MCF 10A (cell line): ENCODE measurements at regions not wholly inside any gene's neighbourhood (a gene's known extent, or its start where the extent isn't known, plus 50 kb on each side); places are given as distances from the start of the nearest gene placed in this dataset.

Experiments
- BruUV-seq: library from RNA; stranded (reverse); fragments of 400-500 nt; replicated peaks from 2 replicates; lab custom pipeline; 2021; lab: Mats Ljungman, UMichigan
- CTCF ChIA-PET: fragments of 300-600 bp; sonication (Branson Sonifier 250); formaldehyde crosslinking; extraction: SDS; loops from one replicate; lab custom pipeline; 2021; ENCODE audit warnings: antibody characterized with exemption, inconsistent platforms; lab: Yijun Ruan, JAX
- POLR2A ChIA-PET: fragments of 300-600, 350-650 bp; sonication (Branson Sonifier 250); formaldehyde crosslinking; extraction: SDS; loops from one replicate; lab custom pipeline; 2020; ENCODE audit warnings: antibody characterized with exemption, inconsistent platforms; lab: Yijun Ruan, JAX
- DNase-seq: peaks from one replicate; pipeline ENCODE4 v3.0.0-alpha.2; 2018; ENCODE audit not compliant: unreplicated experiment
- H3K27ac Mint-ChIP-seq: one replicate; pipeline ENCODE4 v1.8.0; 2022; ENCODE audit warnings: mild to moderate bottlenecking, low read depth, mixed read lengths; ENCODE audit not compliant: unreplicated experiment
- H3K27me3 Mint-ChIP-seq: one replicate; pipeline ENCODE4 v1.8.0; 2022; ENCODE audit warnings: mixed read lengths; ENCODE audit not compliant: insufficient read depth, unreplicated experiment
- H3K36me3 Mint-ChIP-seq: one replicate; pipeline ENCODE4 v1.8.0; 2022; ENCODE audit warnings: mild to moderate bottlenecking, moderate library complexity, mixed read lengths; ENCODE audit not compliant: insufficient read depth, unreplicated experiment
- H3K4me1 Mint-ChIP-seq: one replicate; pipeline ENCODE4 v1.8.0; 2022; ENCODE audit warnings: mixed read lengths; ENCODE audit not compliant: insufficient read depth, unreplicated experiment
- H3K4me3 Mint-ChIP-seq: one replicate; pipeline ENCODE4 v1.8.0; 2022; ENCODE audit warnings: mild to moderate bottlenecking, moderate library complexity, mixed read lengths; ENCODE audit not compliant: unreplicated experiment
- H3K9me3 Mint-ChIP-seq: one replicate; pipeline ENCODE4 v1.8.0; 2022; ENCODE audit warnings: mixed read lengths; ENCODE audit not compliant: unreplicated experiment
- intact Hi-C: fragments of 100-400 bp; cut with micrococcal nuclease; formaldehyde crosslinking; loops from 2 replicates; pipeline ENCODE4 v1.14.1; 2022
- TF ChIP-seq, protein P1 (sequence below): fragments of 200-600 bp; IDR thresholded peaks from one replicate; pipeline ENCODE4 v1.8.0; 2022; ENCODE audit warnings: antibody characterized with exemption, mild to moderate bottlenecking; ENCODE audit not compliant: unreplicated experiment

DNA sequence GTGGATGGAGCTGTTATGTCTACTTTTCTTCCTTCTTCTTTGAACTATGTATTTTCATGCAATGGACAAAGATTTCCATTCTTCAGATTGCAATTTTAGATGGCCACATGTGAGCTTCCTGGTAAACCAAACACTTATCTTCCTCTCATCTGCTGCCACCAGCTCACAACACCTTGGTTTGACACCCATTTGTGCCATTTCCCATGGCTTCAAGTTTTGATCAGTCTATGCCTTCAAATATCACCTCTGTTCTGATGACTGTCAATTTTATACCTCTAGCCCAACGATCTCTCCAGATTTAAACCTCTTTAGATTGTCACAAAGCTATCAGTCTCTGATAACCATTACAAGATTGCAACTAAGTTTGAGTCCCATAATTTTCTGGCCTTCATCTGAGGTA lies 147.2 kb downstream of the TMEM38B start:
- Mint-ChIP-seq H3K27ac (no peak overlapping the region), H3K36me3 (no peaks in the 10 kb centered on the region), H3K4me3 (no peak overlapping the region), H3K27me3 (peaks cover 19% of the 10 kb centered on the region), H3K4me1 (no peaks in the 10 kb centered on the region), H3K9me3 (no peaks in the 10 kb centered on the region)
- DNase-seq = no peak
- ChIA-PET POLR2A (interaction anchor here (2.3 kb wide), 1 partner anchor 40 kb away, joined by 11 read pairs; no protein-coding TSS in a partner anchor), CTCF (interaction anchor here (0.6 to 7.9 kb wide), 52 partner anchors 8 to 1500 kb away, joined by 3 to 308 read pairs (median 4); no protein-coding TSS in a partner anchor)
- TF ChIP-seq, protein P1, sequence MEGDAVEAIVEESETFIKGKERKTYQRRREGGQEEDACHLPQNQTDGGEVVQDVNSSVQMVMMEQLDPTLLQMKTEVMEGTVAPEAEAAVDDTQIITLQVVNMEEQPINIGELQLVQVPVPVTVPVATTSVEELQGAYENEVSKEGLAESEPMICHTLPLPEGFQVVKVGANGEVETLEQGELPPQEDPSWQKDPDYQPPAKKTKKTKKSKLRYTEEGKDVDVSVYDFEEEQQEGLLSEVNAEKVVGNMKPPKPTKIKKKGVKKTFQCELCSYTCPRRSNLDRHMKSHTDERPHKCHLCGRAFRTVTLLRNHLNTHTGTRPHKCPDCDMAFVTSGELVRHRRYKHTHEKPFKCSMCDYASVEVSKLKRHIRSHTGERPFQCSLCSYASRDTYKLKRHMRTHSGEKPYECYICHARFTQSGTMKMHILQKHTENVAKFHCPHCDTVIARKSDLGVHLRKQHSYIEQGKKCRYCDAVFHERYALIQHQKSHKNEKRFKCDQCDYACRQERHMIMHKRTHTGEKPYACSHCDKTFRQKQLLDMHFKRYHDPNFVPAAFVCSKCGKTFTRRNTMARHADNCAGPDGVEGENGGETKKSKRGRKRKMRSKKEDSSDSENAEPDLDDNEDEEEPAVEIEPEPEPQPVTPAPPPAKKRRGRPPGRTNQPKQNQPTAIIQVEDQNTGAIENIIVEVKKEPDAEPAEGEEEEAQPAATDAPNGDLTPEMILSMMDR = no peak
- intact Hi-C loops = loop anchor here (5.0 kb wide), 1 partner anchor 1316 kb away; no protein-coding TSS in a partner anchor
- no TSS peak for BruUV-seq

DNA sequence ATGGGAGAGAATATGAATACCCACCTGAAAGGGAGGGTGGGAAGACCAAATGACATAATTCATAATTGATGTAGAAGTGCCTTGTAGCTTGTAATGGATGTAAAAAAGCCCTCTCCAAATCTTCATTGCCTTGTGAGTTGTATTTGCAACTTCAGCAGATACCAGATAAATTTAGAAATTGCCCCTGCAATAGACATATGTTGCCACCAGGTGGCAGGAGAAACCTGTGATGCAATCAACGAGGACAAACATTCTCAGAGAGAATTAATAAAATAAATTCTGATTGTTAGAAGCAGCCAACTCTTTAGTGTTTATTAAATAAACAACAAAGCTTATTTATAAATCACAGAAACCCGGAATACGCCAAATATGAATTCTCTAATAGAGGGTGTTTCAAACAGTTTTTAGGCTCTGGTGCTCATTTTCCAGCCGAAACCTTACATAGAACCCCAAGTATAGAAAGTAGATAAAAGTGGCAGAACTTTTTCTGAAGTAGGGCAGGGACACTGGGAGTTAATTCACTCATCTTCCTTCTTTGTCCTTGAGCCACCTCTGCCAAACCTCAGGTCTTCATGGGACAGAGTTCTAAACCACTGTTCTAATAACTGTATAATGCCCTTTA lies 147.8 kb downstream of the TMEM38B start:
- DNase-seq = peak; percentile 46
- Mint-ChIP-seq H3K36me3 (no peaks in the 10 kb centered on the region), H3K9me3 (no peaks in the 10 kb centered on the region), H3K4me1 (no peaks in the 10 kb centered on the region), H3K4me3 (no peak overlapping the region), H3K27ac (no peak overlapping the region), H3K27me3 (peaks cover 19% of the 10 kb centered on the region)
- CTCF ChIA-PET = interaction anchor here (0.6 to 7.9 kb wide), 55 partner anchors 9 to 1838 kb away, joined by 3 to 308 read pairs (median 4); no protein-coding TSS in a partner anchor
- intact Hi-C loops = loop anchor here (1.0 to 5.0 kb wide), 4 partner anchors 39 to 1330 kb away; no protein-coding TSS in a partner anchor
- TF ChIP-seq, protein P1 = peak; percentile 93
- BruUV-seq = no TSS peak
- POLR2A ChIA-PET = interaction anchor here (2.3 kb wide), 1 partner anchor 39 kb away, joined by 11 read pairs; no protein-coding TSS in a partner anchor

DNA sequence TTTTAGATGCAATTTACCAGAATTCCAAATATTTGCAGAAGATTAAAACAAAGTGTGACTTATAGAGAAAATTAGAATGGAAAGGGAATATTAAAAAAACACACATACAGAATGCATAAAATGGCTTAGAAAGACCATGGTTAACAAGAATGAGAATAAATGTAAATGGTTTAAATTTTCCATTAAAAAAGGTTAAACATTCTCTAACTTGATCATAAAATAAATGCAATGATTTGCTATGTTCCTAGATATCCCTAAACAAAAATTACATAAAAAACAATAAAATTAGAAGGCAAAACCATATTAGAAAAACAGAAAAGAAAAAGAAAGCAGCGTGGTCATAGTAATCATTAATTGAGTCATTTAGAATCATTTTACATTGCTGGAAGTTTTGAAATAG lies 152.5 kb downstream of the TMEM38B start:
- CTCF ChIA-PET = no interaction called here
- Mint-ChIP-seq H3K4me3 (no peak overlapping the region), H3K4me1 (no peaks in the 10 kb centered on the region), H3K36me3 (no peaks in the 10 kb centered on the region), H3K27ac (no peak overlapping the region), H3K27me3 (no peaks in the 10 kb centered on the region), H3K9me3 (no peaks in the 10 kb centered on the region)
- no TSS peak for BruUV-seq
- POLR2A ChIA-PET = no interaction called here
- TF ChIP-seq, protein P1 = no peak
- intact Hi-C loops = no loop called here
- DNase-seq = no peak

DNA sequence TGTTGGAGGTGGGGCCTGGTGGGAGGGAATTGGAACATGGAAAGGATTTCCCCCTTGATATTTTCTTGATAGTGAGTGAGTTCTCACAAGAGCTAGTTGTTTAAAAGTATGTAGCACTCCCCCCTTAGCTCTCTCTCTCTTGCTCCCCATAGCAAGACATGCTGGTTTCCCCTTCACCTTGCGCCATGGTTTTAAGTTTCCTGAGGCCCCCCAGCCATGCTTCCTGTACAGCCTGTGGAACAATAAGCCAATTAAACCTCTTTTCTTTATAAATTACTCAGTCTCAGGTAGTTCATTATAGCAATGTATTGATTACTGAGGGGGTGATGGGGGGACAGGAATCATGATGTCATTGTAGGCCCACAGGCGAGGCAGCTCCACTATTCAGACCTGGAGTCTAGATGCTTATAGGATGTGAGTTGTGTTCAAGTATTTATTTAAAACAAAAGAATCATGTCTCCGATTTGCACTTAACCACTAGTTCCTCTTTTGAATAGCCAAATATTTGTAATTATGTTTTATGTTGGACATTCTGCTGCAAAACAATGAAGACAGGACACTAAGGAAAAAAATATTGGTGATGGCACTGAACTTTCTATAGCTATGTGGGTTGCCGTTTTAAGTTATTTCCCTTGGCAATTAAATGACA lies 156.6 kb downstream of the TMEM38B start:
- no TSS peak for BruUV-seq
- Mint-ChIP-seq H3K27ac (no peak overlapping the region), H3K27me3 (no peaks in the 10 kb centered on the region), H3K4me1 (no peaks in the 10 kb centered on the region), H3K9me3 (no peaks in the 10 kb centered on the region), H3K36me3 (no peaks in the 10 kb centered on the region), H3K4me3 (no peak overlapping the region)
- ChIA-PET CTCF (interaction anchor here (2.4 to 3.9 kb wide), 2 partner anchors 10 to 31 kb away, joined by 20 read pairs; no protein-coding TSS in a partner anchor), POLR2A (no interaction called here)
- intact Hi-C loops = no loop called here
- TF ChIP-seq, protein P1 = no peak
- DNase-seq = no peak
